Activated CD4-positive, alpha-beta T cell treated with anti-CD3 and anti-CD28 coated beads, Interleukin-2, amount 10 ng/mL, durations not matched to agents 7 days and 5 days (primary cell): ENCODE measurements at regions not wholly inside any gene's neighbourhood (a gene's known extent, or its start where the extent isn't known, plus 50 kb on each side); places are given as distances from the start of the nearest gene placed in this dataset.
"Not testable (repeated sequence)": the region's sequence is repeated elsewhere in the genome, so short reads cannot be mapped to it uniquely, and the experiment has no call there.

Source experiments
- CTCF ChIA-PET: fragments of 350-600 bp; sonication (Branson Sonifier 250); formaldehyde crosslinking; loops from one replicate; lab custom pipeline; 2021; ENCODE audit warnings: antibody characterized with exemption; lab: Charles Lee
- POLR2A ChIA-PET: fragments of 350-600 bp; sonication (Branson Sonifier 250); formaldehyde crosslinking; loops from one replicate; lab custom pipeline; 2021; ENCODE audit warnings: antibody characterized with exemption; lab: Charles Lee
- DNase-seq: peaks from one replicate; pipeline ENCODE4 v3.0.0-alpha.2; 2020
- H3K27ac Mint-ChIP-seq: one replicate; pipeline ENCODE4 v1.8.0; 2021; ENCODE audit warnings: mild to moderate bottlenecking, moderate library complexity, mixed read lengths
- H3K27me3 Mint-ChIP-seq: one replicate; pipeline ENCODE4 v1.8.0; 2021; ENCODE audit warnings: mixed read lengths
- H3K36me3 Mint-ChIP-seq: one replicate; pipeline ENCODE4 v1.8.0; 2021; ENCODE audit warnings: low read depth, mixed read lengths
- H3K4me1 Mint-ChIP-seq: one replicate; pipeline ENCODE4 v1.8.0; 2021; ENCODE audit warnings: mixed read lengths
- H3K4me3 Mint-ChIP-seq: one replicate; pipeline ENCODE4 v1.8.0; 2021; ENCODE audit warnings: mild to moderate bottlenecking, moderate library complexity, mixed read lengths
- H3K9me3 Mint-ChIP-seq: one replicate; pipeline ENCODE4 v1.8.0; 2021; ENCODE audit warnings: mixed read lengths

DNA sequence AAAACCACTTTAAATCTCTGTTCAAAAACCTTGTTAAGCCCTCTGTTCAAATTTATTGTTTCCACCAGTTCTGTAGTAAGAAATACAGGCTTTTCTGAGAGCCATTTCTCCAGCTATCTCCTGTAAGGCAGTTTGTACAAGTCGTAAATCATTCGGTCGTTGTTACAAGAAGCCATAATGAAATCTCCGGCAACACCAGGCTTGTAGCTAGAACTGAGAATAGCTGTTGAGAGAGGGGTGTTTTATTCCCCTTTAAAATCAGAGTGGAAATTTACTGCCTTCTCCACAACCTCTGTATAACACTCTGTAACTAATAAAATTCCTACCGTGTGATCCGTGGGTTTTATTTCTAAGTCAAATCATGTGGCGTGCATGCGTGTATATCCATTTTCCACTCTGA is 335.8 kb upstream of the KAZN start:
- H3K27me3 Mint-ChIP-seq = peaks cover 4% of the 10 kb centered on the region
- POLR2A ChIA-PET = no interaction called here
- no peaks in the 10 kb centered on the region for H3K36me3 Mint-ChIP-seq
- no peak for DNase-seq
- no peaks in the 10 kb centered on the region for H3K9me3 Mint-ChIP-seq
- H3K4me1 Mint-ChIP-seq = no peaks in the 10 kb centered on the region
- CTCF ChIA-PET = no interaction called here
- H3K4me3 Mint-ChIP-seq = no peak overlapping the region
- H3K27ac Mint-ChIP-seq = no peak overlapping the region

DNA sequence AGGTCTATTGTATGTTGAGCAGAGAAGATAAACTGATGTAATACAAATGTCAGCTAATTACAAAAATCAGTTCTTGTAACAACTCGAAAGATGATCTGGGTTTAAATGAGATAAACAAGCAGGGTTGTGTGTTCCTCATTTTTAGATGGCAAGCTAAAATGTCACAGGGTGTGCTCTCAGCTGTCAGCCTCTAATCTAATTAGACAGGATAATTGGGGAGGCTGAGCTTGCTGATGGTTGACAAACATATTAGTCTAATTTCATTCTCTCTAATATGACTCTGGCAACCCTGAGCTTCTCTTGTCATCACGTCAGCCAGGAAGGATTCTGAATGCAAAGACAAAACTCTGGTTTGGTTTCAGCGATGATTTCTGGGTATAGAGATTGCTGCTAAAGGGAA is 335.3 kb upstream of the KAZN start:
- no peak for DNase-seq
- H3K27ac Mint-ChIP-seq = no peak overlapping the region
- no peak overlapping the region for H3K4me3 Mint-ChIP-seq
- peaks cover 4% of the 10 kb centered on the region for H3K27me3 Mint-ChIP-seq
- H3K36me3 Mint-ChIP-seq = no peaks in the 10 kb centered on the region
- ChIA-PET CTCF (no interaction called here), POLR2A (no interaction called here)
- H3K4me1 Mint-ChIP-seq = no peaks in the 10 kb centered on the region
- no peaks in the 10 kb centered on the region for H3K9me3 Mint-ChIP-seq

DNA sequence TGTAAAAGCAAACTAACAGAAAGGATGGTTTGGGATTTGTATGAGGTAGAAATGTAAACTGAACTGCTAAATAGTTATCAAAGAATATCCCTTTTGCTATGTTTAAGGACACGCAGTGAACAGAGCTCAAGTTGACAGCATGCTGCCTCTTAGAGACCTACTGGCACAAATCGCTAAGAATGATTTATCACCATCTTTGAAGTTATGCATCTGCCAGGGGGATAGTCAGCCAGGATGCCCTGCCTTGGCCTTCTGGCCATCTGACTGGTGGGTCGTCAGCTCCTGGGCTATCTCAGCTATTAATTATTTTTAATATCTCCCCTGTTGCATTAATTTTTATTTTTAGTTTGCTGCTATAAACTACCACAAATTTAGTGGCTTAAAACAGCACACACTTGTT is 334.8 kb upstream of the KAZN start:
- no peaks in the 10 kb centered on the region for H3K4me1 Mint-ChIP-seq
- H3K36me3 Mint-ChIP-seq = no peaks in the 10 kb centered on the region
- no peak overlapping the region for H3K27ac Mint-ChIP-seq
- ChIA-PET POLR2A (no interaction called here), CTCF (no interaction called here)
- no peak overlapping the region for H3K4me3 Mint-ChIP-seq
- H3K27me3 Mint-ChIP-seq = peaks cover 4% of the 10 kb centered on the region
- DNase-seq = no peak
- H3K9me3 Mint-ChIP-seq = no peaks in the 10 kb centered on the region

DNA sequence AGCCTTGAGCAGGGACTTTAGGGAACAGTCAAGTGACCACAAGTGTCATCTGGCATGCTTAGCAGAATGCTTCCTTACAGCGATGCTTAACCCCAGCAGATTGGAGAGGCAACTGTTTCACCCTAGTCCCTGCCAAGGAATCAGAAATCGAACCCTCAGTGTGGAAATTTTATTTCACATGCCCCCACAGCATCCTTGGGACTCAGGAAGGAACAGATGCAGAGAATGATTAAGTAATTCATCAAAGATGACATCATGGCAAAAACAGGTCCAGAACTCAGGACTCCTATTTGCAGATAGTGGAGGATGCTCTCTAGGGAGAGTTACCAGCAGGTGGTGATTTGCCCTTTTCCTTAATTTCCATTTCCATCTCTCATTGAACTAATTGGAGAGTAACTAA is 333.0 kb upstream of the KAZN start:
- POLR2A ChIA-PET = no interaction called here
- H3K27ac Mint-ChIP-seq = no peak overlapping the region
- no peaks in the 10 kb centered on the region for H3K36me3 Mint-ChIP-seq
- H3K4me1 Mint-ChIP-seq = no peaks in the 10 kb centered on the region
- no peak overlapping the region for H3K4me3 Mint-ChIP-seq
- CTCF ChIA-PET = no interaction called here
- H3K9me3 Mint-ChIP-seq = no peaks in the 10 kb centered on the region
- H3K27me3 Mint-ChIP-seq = peaks cover 4% of the 10 kb centered on the region
- no peak for DNase-seq

DNA sequence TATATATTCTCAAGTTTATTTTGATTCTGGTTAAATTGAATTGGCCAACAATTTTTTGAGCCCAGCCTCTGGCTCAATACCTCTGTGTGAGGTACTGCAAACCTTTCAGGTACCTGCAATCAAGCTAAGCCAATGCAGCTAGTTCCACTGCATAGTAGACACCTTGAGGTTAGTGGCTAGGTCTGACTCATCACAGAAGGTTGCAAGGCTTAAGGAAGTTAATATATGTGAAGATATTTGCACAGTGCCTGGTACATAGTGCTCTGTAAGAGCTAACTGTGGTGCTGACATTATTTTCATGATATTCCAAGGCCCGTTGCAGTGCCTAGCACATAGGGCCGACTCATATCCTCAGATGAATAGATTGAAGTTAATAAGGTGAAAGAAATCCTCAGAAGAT is 330.5 kb upstream of the KAZN start:
- ChIA-PET CTCF (no interaction called here), POLR2A (no interaction called here)
- H3K27ac Mint-ChIP-seq = no peak overlapping the region

DNA sequence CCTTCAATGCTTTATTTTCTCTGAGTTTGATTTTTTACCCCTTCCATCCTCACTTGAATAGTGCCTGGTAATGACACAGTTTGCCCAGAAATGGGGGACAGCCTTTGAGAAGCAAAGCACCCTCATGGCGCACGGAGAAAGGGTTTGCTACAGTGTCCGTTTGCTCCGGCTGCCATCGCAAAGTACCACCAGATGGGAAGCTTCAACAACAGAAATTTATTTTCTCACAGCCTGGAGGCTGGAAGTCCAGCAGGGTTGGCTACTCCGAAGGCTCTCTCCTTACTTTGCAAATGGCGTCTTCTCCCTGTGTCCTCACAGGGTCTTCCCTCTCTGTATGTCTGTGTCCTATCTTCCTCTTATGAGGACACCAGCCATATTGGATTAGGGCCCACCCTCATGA is 327.7 kb upstream of the KAZN start:
- Mint-ChIP-seq H3K27me3 (no peaks in the 10 kb centered on the region), H3K9me3 (no peaks in the 10 kb centered on the region), H3K4me3 (no peak overlapping the region), H3K27ac (no peak overlapping the region), H3K36me3 (no peaks in the 10 kb centered on the region), H3K4me1 (no peaks in the 10 kb centered on the region)
- ChIA-PET CTCF (no interaction called here), POLR2A (no interaction called here)
- DNase-seq = no peak

More for the DNA sequence above, 330.5 kb upstream of the KAZN start:
- Mint-ChIP-seq H3K36me3 (no peaks in the 10 kb centered on the region), H3K4me1 (no peaks in the 10 kb centered on the region), H3K9me3 (no peaks in the 10 kb centered on the region), H3K27me3 (peaks cover 2% of the 10 kb centered on the region), H3K4me3 (no peak overlapping the region)
- DNase-seq = no peak

DNA sequence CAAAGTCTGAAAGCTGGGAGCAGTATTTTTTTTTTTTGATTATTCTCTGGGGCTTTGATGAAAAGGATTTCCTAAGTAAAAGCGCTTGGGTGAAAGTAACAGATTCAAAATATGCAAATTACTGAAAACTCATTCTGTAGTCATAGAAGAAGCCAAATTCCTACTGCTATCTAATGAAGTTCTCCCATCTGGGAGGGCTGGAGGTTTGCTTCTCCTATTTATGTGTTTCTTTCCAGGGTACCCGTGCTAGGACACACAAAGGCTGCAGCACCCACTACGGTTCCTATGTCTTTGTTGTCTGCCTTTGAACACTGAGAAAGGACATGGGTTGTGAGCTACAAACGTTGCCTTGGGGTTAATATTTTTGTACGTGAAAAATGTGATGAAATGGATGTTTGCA is 324.7 kb upstream of the KAZN start:
- no peaks in the 10 kb centered on the region for H3K4me1 Mint-ChIP-seq
- H3K27ac Mint-ChIP-seq = no peak overlapping the region
- no peaks in the 10 kb centered on the region for H3K9me3 Mint-ChIP-seq
- no peak for DNase-seq
- CTCF ChIA-PET = no interaction called here
- POLR2A ChIA-PET = no interaction called here
- no peak overlapping the region for H3K4me3 Mint-ChIP-seq
- no peaks in the 10 kb centered on the region for H3K36me3 Mint-ChIP-seq
- no peaks in the 10 kb centered on the region for H3K27me3 Mint-ChIP-seq

DNA sequence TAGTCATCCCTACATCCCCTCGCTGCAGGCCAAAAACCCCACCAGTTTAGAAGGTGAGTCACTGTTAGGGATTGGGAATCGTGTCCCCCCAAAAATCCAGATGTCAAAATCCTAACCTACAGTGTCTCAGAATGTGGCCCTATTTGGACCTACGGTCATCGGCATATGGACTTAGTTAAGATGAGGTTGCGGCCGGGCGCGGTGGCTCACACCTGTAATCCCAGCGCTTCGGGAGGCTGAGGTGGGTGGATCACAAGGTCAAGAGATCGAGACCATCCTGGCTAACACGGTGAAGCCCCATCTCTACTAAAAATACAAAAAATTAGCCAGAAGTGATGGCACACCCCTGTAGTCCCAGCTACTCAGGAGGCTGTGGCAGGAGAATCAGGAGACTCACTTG is 318.6 kb upstream of the KAZN start:
- CTCF ChIA-PET, POLR2A ChIA-PET, H3K27ac Mint-ChIP-seq, H3K9me3 Mint-ChIP-seq, DNase-seq, H3K27me3 Mint-ChIP-seq, H3K4me1 Mint-ChIP-seq, H3K36me3 Mint-ChIP-seq, H3K4me3 Mint-ChIP-seq: not testable (repeated sequence)

DNA sequence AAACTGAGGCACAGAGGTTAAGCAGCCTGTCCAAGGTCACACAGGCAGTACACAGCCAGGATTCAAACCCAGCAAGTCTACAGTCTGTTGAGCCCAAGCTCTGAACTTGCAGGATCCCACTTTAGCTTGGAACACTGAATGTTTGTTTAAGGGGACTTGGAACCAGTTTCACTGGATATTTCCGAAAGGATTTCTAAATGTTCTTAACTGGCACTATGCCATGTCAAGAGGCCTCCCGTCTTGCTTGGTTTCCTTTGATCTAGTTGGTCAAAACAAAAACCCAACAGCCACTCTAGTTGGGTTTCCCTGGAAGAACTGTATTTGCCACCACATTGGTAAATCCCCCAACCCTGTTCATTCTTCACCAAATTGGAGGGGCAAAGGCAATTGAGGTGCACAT is 317.6 kb upstream of the KAZN start:
- Mint-ChIP-seq H3K4me1 (no peaks in the 10 kb centered on the region), H3K9me3 (no peaks in the 10 kb centered on the region), H3K27ac (no peak overlapping the region), H3K4me3 (no peak overlapping the region), H3K27me3 (peaks cover 5% of the 10 kb centered on the region), H3K36me3 (no peaks in the 10 kb centered on the region)
- no peak for DNase-seq
- ChIA-PET CTCF (no interaction called here), POLR2A (no interaction called here)

DNA sequence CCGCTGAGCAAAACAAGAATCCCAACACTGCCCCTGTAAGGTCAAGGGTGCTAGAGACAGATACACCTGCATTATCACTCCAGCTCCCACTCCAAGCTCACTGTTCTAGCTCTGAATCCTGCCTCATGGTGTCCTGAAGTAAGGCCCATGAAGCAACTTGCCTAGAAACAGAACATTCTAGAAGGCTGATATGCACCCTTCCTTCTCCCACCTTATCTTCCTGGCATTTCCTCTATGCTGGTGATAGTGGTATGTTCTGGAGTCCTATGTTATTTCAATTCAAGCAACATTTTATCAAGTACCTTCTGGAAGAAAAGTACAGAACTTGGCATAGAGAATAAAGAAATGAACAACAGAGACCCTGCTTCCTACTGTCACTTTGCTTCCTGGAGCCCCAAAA is 317.1 kb upstream of the KAZN start:
- no peaks in the 10 kb centered on the region for H3K9me3 Mint-ChIP-seq
- ChIA-PET CTCF (no interaction called here), POLR2A (no interaction called here)
- peaks cover 5% of the 10 kb centered on the region for H3K27me3 Mint-ChIP-seq
- no peak overlapping the region for H3K4me3 Mint-ChIP-seq
- no peaks in the 10 kb centered on the region for H3K36me3 Mint-ChIP-seq
- no peak for DNase-seq
- no peaks in the 10 kb centered on the region for H3K4me1 Mint-ChIP-seq
- no peak overlapping the region for H3K27ac Mint-ChIP-seq

DNA sequence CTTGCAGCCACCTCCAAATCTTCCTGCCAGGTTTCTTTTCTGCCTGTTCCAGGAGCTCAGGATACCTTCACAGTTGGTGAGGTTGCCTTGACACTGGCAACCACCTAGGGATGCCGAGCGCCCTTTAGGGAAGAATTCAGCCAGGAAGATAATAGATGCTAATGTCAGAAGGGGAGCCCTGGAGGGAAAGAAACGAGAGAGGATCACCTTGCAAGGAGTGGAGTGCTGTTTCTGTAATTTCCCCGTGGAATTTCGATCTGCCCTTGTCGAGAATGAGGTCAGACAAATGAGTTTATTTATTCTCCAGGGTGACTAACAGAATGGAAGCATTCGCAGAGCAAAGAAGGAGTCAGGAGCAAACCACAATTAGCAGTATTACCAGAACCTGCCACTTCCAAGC is 315.8 kb upstream of the KAZN start:
- ChIA-PET CTCF (interaction anchor here (1.1 kb wide), 1 partner anchor 31 kb away, joined by 3 read pairs; no protein-coding TSS in a partner anchor), POLR2A (no interaction called here)
- DNase-seq = no peak
- Mint-ChIP-seq H3K36me3 (no peaks in the 10 kb centered on the region), H3K4me3 (no peak overlapping the region), H3K27ac (no peak overlapping the region), H3K9me3 (no peaks in the 10 kb centered on the region), H3K4me1 (no peaks in the 10 kb centered on the region), H3K27me3 (peaks cover 5% of the 10 kb centered on the region)

DNA sequence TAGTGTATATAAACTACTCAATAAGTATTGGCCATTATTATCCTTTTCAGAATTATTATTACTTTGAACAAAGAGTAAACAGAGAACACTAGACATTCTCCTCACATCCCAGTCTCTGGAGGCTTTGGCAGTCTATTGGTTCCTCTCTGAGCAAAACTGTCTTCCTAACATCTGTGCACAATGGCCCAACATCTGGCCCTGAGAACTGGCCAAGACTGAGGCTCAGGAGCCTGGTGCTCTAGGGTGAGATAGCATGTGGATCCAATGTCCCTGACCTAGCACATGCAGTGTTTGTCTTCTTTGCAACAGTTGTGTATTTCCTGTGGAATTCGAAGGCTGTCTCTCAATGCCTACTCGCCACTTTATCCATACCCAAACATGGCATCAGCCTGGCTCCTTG is 313.2 kb upstream of the KAZN start:
- Mint-ChIP-seq H3K4me1 (no peaks in the 10 kb centered on the region), H3K27ac (no peak overlapping the region), H3K4me3 (no peak overlapping the region), H3K9me3 (no peaks in the 10 kb centered on the region), H3K27me3 (peaks cover 8% of the 10 kb centered on the region), H3K36me3 (no peaks in the 10 kb centered on the region)
- ChIA-PET POLR2A (no interaction called here), CTCF (no interaction called here)
- no peak for DNase-seq

DNA sequence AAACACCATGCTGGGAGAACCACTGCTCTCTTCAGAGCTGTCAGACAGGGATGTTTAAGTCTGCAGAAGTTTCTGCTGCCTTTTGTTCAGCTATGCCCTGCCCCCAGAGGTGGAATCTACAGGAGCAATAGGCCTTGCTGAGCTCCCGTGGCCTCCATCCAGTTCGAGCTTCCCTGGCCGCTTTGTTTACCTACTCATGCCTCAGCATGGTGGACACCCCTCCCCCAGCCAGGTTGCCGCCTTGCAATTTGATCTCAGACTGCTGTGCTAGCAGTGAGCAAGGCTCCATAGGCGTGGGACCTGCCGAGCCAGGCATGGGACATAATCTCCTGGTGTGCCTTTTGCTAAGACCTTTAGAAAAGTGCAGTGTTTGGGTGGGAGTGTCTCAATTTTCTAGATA is 307.3 kb upstream of the KAZN start:
- H3K27me3 Mint-ChIP-seq, H3K4me1 Mint-ChIP-seq, POLR2A ChIA-PET, H3K4me3 Mint-ChIP-seq, H3K9me3 Mint-ChIP-seq, H3K36me3 Mint-ChIP-seq, DNase-seq, H3K27ac Mint-ChIP-seq: not testable (repeated sequence)
- CTCF ChIA-PET = interaction anchor here (1.4 kb wide), 1 partner anchor 13 kb away, joined by 3 read pairs; no protein-coding TSS in a partner anchor

DNA sequence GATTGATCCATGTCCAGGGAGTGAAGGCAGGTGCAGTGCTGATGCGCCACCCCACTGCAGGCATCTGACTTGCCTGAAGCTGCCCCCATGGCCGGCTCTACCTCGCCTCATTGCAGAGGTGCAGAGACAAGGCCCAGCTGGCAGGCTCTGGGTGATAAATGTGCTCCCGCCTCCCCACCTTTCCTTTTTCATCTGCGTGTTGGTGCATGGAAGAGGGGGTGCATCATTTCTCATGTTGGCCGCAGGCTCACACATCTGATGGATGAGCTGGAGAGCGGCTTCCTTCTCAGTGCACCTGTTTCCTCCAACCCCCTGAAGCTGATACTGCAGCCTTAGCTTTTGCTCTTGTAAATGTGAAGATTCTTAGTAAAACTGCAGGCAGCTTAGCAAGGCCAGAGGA is 306.0 kb upstream of the KAZN start:
- Mint-ChIP-seq H3K36me3 (no peaks in the 10 kb centered on the region), H3K9me3 (no peaks in the 10 kb centered on the region), H3K4me3 (no peak overlapping the region), H3K27me3 (peaks cover 4% of the 10 kb centered on the region), H3K27ac (no peak overlapping the region), H3K4me1 (no peaks in the 10 kb centered on the region)
- ChIA-PET CTCF (no interaction called here), POLR2A (no interaction called here)
- DNase-seq = no peak
